Suprapubic skin (tissue), 4 donors: ENCODE measurements at regions not wholly inside any gene's neighbourhood (a gene's known extent, or its start where the extent isn't known, plus 50 kb on each side); places are given as distances from the start of the nearest gene placed in this dataset.

Source experiments
- DNase-seq, 2 donors: peaks; one replicate each; pipeline ENCODE4 v3.0.0-alpha.2; 2019; ENCODE audit warnings: low spot score in 2 of 2
- H3K27ac ChIP-seq: fragments of 200-600 bp; sonication (generic); one replicate; pipeline ENCODE4 v1.5.1; 2019
- H3K27me3 ChIP-seq: fragments of 200-600 bp; sonication (generic); one replicate; pipeline ENCODE4 v1.5.1; 2019
- H3K36me3 ChIP-seq: fragments of 200-600 bp; sonication (generic); one replicate; pipeline ENCODE4 v1.5.1; 2019
- H3K4me1 ChIP-seq: fragments of 200-600 bp; sonication (generic); one replicate; pipeline ENCODE4 v1.5.1; 2019
- H3K4me3 ChIP-seq: fragments of 200-600 bp; sonication (generic); one replicate; pipeline ENCODE4 v1.5.1; 2019; ENCODE audit warnings: mild to moderate bottlenecking
- H3K9me3 ChIP-seq: fragments of 200-600 bp; sonication (generic); one replicate; pipeline ENCODE4 v1.5.1; 2019
- EP300 ChIP-seq: sonication (generic); formaldehyde crosslinking; IDR thresholded peaks from one replicate; pipeline ENCODE4 v1.6.1; 2017; ENCODE audit warnings: antibody characterized with exemption
- POLR2A ChIP-seq, 2 donors: fragments of 450-650 bp; IDR thresholded peaks; one replicate each; pipeline ENCODE4 v1.6.1; 2017; ENCODE audit warnings: antibody characterized with exemption in 2 of 2, mild to moderate bottlenecking in 2 of 2, moderate library complexity in 2 of 2
- POLR2AphosphoS5 ChIP-seq, 3 donors: sonication (generic); formaldehyde crosslinking; IDR thresholded peaks; one replicate each; pipeline ENCODE4 v1.6.1; 2017; ENCODE audit warnings: antibody characterized with exemption in 3 of 3
- WGBS: methylation state at CpG from one replicate; pipeline ENCODE4 v1.1.5; 2018; 5-methylcytosine and 5-hydroxymethylcytosine counted together
- TF ChIP-seq, protein P1 (sequence below), 2 donors: fragments of 200-600 bp in 1 of 2; fragments of 450-650 bp in 1 of 2; sonication (generic) in 1 of 2; IDR thresholded peaks; one replicate each; pipeline ENCODE4 v1.5.1; 2016 to 2019; ENCODE audit warnings: antibody characterized with exemption in 2 of 2, mild to moderate bottlenecking in 1 of 2, moderate library complexity in 1 of 2

DNA sequence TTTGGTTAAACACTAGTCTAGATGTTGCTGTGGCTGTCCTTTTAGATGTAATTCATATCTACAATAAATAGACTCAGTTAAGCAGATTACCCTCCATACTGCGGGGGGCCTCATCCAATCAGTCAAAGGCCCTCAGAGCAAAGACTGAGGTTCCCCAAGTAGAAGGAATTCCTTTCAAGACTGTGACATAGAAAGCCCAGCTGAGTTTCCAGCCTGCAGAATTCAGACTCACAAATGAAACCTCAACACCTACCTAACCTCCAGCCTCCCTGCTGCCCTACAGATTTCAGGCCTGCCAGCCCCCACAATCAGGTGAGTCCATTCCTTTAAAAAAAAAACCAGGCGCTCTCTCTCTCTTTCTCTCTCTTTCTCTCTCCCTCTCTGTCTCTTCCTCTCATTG lies 73.6 kb upstream of the NSMCE3 start:
- H3K4me3 ChIP-seq, result no peak overlapping the region
- H3K27me3 ChIP-seq, result no peaks in the 10 kb centered on the region
- H3K36me3 ChIP-seq, result no peaks in the 10 kb centered on the region
- H3K4me1 ChIP-seq, result no peaks in the 10 kb centered on the region
- 86% methylated on average over 2 of the region's 2 CpGs for WGBS
- no peak overlapping the region for H3K27ac ChIP-seq
- no peak for DNase-seq
- no peak for TF ChIP-seq EP300
- no peak for TF ChIP-seq POLR2A (IDR thresholded peaks at IDR 0.05)
- H3K9me3 ChIP-seq, result no peaks in the 10 kb centered on the region

DNA sequence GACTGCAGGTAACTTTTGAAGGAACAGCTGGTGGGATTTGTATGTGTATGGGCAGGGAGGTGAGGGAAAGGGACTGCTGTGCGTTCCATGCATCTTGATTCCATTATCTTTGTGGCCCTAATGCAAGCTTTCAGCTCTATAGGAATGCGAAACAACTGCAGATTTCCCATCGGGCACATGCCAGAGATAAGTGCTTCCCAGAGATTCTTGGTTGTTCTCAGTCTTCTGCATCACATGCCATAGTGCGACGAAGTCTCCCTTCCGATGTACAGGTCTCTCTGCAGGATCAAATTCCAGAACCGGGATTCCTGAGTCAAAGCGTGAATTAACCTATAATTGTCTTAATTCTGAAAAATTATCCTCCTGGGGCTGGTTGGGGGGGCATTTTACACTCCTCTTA lies 72.6 kb upstream of the NSMCE3 start:
- WGBS, result 81% methylated on average over 8 of the region's 8 CpGs
- TF ChIP-seq EP300, result no peak
- TF ChIP-seq, protein P1, sequence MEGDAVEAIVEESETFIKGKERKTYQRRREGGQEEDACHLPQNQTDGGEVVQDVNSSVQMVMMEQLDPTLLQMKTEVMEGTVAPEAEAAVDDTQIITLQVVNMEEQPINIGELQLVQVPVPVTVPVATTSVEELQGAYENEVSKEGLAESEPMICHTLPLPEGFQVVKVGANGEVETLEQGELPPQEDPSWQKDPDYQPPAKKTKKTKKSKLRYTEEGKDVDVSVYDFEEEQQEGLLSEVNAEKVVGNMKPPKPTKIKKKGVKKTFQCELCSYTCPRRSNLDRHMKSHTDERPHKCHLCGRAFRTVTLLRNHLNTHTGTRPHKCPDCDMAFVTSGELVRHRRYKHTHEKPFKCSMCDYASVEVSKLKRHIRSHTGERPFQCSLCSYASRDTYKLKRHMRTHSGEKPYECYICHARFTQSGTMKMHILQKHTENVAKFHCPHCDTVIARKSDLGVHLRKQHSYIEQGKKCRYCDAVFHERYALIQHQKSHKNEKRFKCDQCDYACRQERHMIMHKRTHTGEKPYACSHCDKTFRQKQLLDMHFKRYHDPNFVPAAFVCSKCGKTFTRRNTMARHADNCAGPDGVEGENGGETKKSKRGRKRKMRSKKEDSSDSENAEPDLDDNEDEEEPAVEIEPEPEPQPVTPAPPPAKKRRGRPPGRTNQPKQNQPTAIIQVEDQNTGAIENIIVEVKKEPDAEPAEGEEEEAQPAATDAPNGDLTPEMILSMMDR (IDR thresholded peaks at IDR 0.05), result no peak
- Histone ChIP-seq H3K9me3 (no peaks in the 10 kb centered on the region), H3K36me3 (no peaks in the 10 kb centered on the region), H3K27ac (no peak overlapping the region), H3K4me3 (no peak overlapping the region), H3K27me3 (no peaks in the 10 kb centered on the region), H3K4me1 (no peaks in the 10 kb centered on the region)
- DNase-seq, result no peak

DNA sequence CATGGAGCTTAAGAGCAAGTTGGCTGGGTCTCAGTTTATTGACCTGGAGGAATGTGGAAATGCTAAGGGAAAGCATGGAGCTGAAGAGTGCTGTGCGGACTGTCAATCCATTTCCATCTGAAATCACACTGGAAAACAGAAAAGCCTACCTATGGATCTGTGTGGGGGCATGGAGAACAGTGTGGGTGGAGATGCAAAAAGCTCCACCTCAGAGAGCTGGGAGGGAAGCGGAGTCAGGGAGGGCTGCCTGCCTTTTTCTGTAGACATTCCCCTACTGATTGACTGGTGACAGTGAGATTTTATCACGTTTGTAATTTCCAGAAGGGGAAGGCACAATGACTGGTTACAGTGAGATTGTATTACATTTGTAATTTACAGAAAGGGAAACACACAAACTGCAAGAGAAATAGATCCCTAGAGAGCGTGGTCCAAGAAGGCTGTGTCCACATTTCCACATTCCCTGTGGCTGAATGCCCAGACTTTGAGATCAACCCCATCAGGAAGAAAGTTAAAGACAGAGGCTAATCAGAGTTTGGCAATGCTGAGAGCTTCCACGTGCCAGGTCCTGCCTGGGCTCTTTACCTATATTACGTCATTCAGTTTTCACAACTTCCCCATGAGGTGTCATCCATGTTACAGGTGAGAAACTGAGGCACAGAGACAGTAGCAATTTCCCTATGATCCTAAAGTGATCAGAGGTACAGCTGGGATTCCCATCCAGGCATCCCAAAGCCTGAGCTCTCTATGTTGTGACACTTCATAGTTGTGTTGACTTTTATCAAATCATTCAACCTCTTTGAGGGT lies 67.7 kb upstream of the NSMCE3 start:
- H3K27ac ChIP-seq, result no peak overlapping the region
- 37% methylated on average over 6 of the region's 6 CpGs for WGBS
- H3K4me1 ChIP-seq, result no peaks in the 10 kb centered on the region
- no peak for TF ChIP-seq EP300
- no peak for TF ChIP-seq POLR2AphosphoS5 (IDR thresholded peaks at IDR 0.05)
- TF ChIP-seq POLR2A (IDR thresholded peaks at IDR 0.05), result no peak
- TF ChIP-seq, protein P1 (IDR thresholded peaks at IDR 0.05), result no peak
- H3K27me3 ChIP-seq, result no peaks in the 10 kb centered on the region
- no peaks in the 10 kb centered on the region for H3K36me3 ChIP-seq
- DNase-seq, result no peak
- H3K9me3 ChIP-seq, result no peaks in the 10 kb centered on the region
- H3K4me3 ChIP-seq, result no peak overlapping the region

DNA sequence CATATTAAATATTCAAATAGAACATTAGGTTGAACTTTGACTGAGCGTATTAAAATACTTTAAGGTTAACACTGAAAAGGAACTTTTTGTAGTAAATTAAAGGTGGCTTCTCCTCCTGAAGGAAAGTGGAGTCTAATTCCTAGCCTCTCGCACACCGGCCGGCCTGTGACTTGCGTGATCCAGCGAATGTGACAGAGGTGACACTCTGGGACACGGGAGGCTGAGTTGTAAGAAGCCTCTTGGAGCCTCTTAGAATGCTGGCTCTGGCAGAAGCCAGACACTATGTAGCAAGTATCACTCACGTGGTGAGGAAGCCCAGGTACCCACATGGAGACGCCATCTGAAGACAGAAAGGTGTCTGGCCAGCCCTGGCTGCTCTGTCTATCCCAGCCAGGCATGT lies 64.9 kb upstream of the NSMCE3 start:
- DNase-seq, result no peak
- Histone ChIP-seq H3K27me3 (no peaks in the 10 kb centered on the region), H3K4me3 (no peak overlapping the region), H3K9me3 (no peaks in the 10 kb centered on the region), H3K4me1 (no peaks in the 10 kb centered on the region), H3K27ac (no peak overlapping the region), H3K36me3 (no peaks in the 10 kb centered on the region)
- 87% methylated on average over 9 of the region's 9 CpGs for WGBS
- TF ChIP-seq EP300, result no peak
- TF ChIP-seq POLR2A (IDR thresholded peaks at IDR 0.05), result no peak
- TF ChIP-seq, protein P1 (IDR thresholded peaks at IDR 0.05), result no peak
- no peak for TF ChIP-seq POLR2AphosphoS5 (IDR thresholded peaks at IDR 0.05)

DNA sequence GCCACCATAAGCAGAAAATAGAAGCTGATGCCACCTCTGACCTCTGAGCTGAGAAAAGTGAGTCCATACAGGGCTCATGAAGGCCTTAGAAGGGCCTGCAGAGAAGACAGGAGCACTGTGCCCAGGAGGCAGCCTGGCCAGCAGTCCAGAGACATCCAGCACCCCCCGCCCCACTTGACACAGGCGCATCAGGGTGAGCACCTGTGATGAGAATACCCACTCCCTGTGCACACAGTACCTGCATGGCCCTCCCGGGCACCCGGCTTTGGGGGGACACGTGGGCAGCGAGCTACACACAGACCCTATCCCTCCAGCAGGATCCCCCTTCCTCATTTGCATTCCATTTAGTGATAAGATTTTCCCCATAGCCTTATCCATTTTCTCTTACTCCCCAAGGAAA lies 63.6 kb upstream of the NSMCE3 start:
- no peak for DNase-seq
- TF ChIP-seq POLR2AphosphoS5 (IDR thresholded peaks at IDR 0.05) (no peak), EP300 (no peak), POLR2A (IDR thresholded peaks at IDR 0.05) (no peak)
- TF ChIP-seq, protein P1 (IDR thresholded peaks at IDR 0.05), result no peak
- Histone ChIP-seq H3K4me1 (no peaks in the 10 kb centered on the region), H3K9me3 (no peaks in the 10 kb centered on the region), H3K27me3 (no peaks in the 10 kb centered on the region), H3K4me3 (no peak overlapping the region), H3K36me3 (no peaks in the 10 kb centered on the region), H3K27ac (no peak overlapping the region)
- WGBS, result 94% methylated on average over 6 of the region's 6 CpGs

DNA sequence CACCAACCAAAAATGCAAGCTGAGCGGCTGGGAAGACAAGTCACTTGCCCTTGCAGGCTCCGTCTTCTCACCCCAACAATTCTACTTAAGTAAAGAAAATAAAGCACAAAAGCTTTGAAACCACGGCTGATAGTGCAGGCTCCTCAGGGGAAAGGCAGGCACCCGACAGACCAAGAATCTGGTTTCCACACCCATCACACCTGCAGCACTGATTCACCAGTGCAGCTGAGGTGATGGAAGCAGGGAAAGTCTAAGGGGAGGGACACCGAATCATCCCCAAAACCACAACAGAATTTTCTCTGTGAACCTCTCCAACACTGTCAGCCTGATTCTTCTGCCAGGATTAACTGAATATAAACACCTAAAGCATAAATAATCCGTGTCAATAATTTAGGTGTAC lies 62.0 kb upstream of the NSMCE3 start:
- Histone ChIP-seq H3K4me1 (no peaks in the 10 kb centered on the region), H3K9me3 (no peaks in the 10 kb centered on the region), H3K36me3 (no peaks in the 10 kb centered on the region), H3K27me3 (no peaks in the 10 kb centered on the region), H3K4me3 (no peak overlapping the region), H3K27ac (no peak overlapping the region)
- 54% methylated on average over 6 of the region's 6 CpGs for WGBS
- TF ChIP-seq POLR2AphosphoS5 (IDR thresholded peaks at IDR 0.05) (no peak), POLR2A (IDR thresholded peaks at IDR 0.05) (no peak), EP300 (no peak)
- TF ChIP-seq, protein P1 (IDR thresholded peaks at IDR 0.05), result no peak
- no peak for DNase-seq
